ENCODE measurements at regions not wholly inside any gene's neighbourhood (a gene's known extent, or its start where the extent isn't known, plus 50 kb on each side); places are given as distances from the start of the nearest gene placed in this dataset.

DNA sequence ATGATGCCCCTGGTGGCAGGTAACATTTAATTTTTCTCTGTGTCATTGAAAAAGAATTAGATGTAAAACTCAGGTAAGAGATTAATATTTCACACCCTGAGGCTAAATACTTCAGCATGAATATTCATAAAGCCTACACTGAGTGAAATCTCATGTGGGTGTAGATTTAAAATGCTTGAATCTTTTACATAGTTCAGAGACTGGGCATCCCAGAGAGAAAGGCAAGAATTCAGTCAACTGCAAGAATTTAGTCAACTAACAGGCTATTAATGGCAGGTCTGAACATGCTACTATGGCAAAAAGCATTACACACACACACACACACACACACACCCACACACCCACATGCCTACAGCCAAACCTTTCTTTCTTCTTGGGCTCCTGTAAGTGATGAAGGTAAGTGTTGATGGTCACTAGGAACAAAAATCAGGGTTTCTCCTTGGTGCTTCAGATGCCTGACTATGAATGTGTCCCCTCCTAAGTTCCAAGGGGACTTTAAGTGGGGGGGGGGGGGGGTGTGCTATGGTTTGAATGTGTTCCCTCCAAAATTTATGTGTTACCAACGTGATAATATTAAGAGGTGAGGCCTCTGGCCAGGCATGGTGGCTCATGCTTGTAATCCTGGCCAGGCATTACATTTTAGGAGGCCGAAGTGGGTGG lies 63.7 kb upstream of the PSMD7 start:
- no peak for TF ChIP-seq POLR2A (IDR thresholded peaks at IDR 0.05; ENCODE audit: low read length)
- TF ChIP-seq GATA1 (IDR thresholded peaks at IDR 0.05; ENCODE audit: low read depth, low read length) = no peak
